ENCODE measurements at regions not wholly inside any gene's neighbourhood (a gene's known extent, or its start where the extent isn't known, plus 50 kb on each side); places are given as distances from the start of the nearest gene placed in this dataset.

- Histone ChIP-seq H2BK20ac (ENCODE audit: low read length) (no peak overlapping the region), H3K9ac (replicated peaks in 1 of 4; ENCODE audit: extremely low read depth in 1 of 4, low read depth in 3 of 4, low read length in 3 of 4) (no peak overlapping the region), H3K4ac (replicated peaks; ENCODE audit: insufficient read length, low read depth, low read length) (no peak overlapping the region), H3K27ac (ENCODE audit: low read depth, low read length) (no peak overlapping the region), H4K20me1 (replicated peaks in 1 of 2; ENCODE audit: control insufficient read depth in 1 of 2, insufficient read depth in 2 of 2, low read length in 2 of 2) (no peaks in the 10 kb centered on the region), H3K9me3 (ENCODE audit: insufficient read depth in 2 of 2, low read depth in 1 of 2, low read length in 1 of 2) (peaks cover 17 to 19% of the 10 kb centered on the region in 2 experiments), H3K23ac (ENCODE audit: insufficient read length) (no peak overlapping the region), H3K23me2 (ENCODE audit: low read depth, low read length) (no peaks in the 10 kb centered on the region), H3K79me1 (ENCODE audit: low read depth, low read length) (no peaks in the 10 kb centered on the region), H4K91ac (replicated peaks; ENCODE audit: insufficient read length, low read length) (no peak overlapping the region), H3K56ac (replicated peaks; ENCODE audit: insufficient read length, low read depth, low read length) (no peak overlapping the region), H4K8ac (ENCODE audit: extremely low read depth, insufficient read depth, low read length) (no peak overlapping the region), H2AFZ (ENCODE audit: low read length) (no peak overlapping the region), H3K4me1 (replicated peaks in 1 of 4; ENCODE audit: control insufficient read depth in 3 of 4, insufficient read depth in 4 of 4, low read length in 3 of 4) (peaks cover 0 to 2% (median 0%) of the 10 kb centered on the region in 4 experiments; a peak in 2 of 7 replicates), H2BK5ac (ENCODE audit: low read depth, low read length) (no peak overlapping the region), H3K4me2 (ENCODE audit: insufficient read depth in 1 of 2, low read depth in 2 of 2, low read length in 2 of 2) (no peak overlapping the region), H3K14ac (ENCODE audit: insufficient read length) (no peak overlapping the region), H2BK120ac (replicated peaks; ENCODE audit: low read depth, low read length) (no peak overlapping the region), H3K27me3 (replicated peaks in 1 of 4; ENCODE audit: control insufficient read depth in 3 of 4, extremely low read depth in 1 of 4, insufficient read depth in 3 of 4, low read length in 3 of 4) (no peaks in the 10 kb centered on the region), H2AK5ac (ENCODE audit: low read depth, low read length) (no peak overlapping the region), H3K36me3 (ENCODE audit: control insufficient read depth in 2 of 4, insufficient read depth in 4 of 4, low read length in 3 of 4) (peaks cover 11 to 31% (median 25%) of the 10 kb centered on the region in 4 experiments), H3K79me2 (ENCODE audit: control insufficient read depth in 1 of 2, insufficient read depth in 2 of 2, low read length in 2 of 2) (no peaks in the 10 kb centered on the region), H4K5ac (ENCODE audit: insufficient read length, low read depth, low read length) (no peak overlapping the region), H2BK15ac (ENCODE audit: low read length) (no peak overlapping the region), H3K4me3 (ENCODE audit: extremely low read depth in 1 of 4, insufficient read depth in 2 of 4, low read depth in 3 of 4, low read length in 4 of 4) (no peak overlapping the region), H3K18ac (ENCODE audit: extremely low read depth, low read length) (no peak overlapping the region), H2BK12ac (ENCODE audit: low read depth, low read length) (no peak overlapping the region)
- ChIA-PET CTCF (ENCODE audit: partially characterized antibody) (interaction anchor here (0.7 kb wide), 1 partner anchor 759 kb away, joined by 3 read pairs; no protein-coding TSS in a partner anchor), POLR2A (ENCODE audit: partially characterized antibody) (interaction anchor here (0.6 kb wide), 1 partner anchor 252 kb away, joined by 3 read pairs; no protein-coding TSS in a partner anchor)
- FAIRE-seq: no peak
- DNase-seq (ENCODE audit: low read depth in 1 of 2, low spot score in 2 of 2): no peak
- TF ChIP-seq FOSL1 (IDR thresholded peaks at IDR 0.05; ENCODE audit: insufficient read depth, low read depth, low read length) (no peak), RXRA (IDR thresholded peaks at IDR 0.05; ENCODE audit: insufficient read depth, low read depth, low read length) (no peak), SIRT6 (IDR thresholded peaks at IDR 0.05; ENCODE audit: low read length) (no peak)
Measured at GRCh38 chr20:52086878-52087277, 104.7 kb downstream of the ZFP64 start.

Measured in H1 (cell line).